ENCODE measurements at regions not wholly inside any gene's neighbourhood (a gene's known extent, or its start where the extent isn't known, plus 50 kb on each side); places are given as distances from the start of the nearest gene placed in this dataset.
"Not testable (repeated sequence)": the region's sequence is repeated elsewhere in the genome, so short reads cannot be mapped to it uniquely, and the experiment has no call there.

DNA sequence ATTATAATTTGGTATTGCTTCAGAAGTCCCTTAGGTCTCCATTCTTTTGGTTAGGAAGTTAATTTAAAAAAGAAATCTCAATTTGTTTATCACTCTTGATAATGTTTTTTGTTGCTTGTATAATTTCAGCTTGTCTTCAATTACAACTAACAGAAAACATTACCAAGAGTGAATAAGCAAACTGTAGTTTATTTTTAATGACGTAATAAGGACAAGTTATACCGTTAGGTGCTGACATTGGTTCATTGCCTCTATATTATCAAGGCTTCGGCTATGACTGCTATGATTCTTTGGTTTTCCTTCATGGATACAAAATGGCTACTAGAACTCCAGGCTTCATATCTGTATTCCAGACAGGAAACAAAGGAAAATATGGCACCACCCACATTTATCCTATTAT lies 220.6 kb downstream of the PTGER3 start:
- DNase-seq: no peak

DNA sequence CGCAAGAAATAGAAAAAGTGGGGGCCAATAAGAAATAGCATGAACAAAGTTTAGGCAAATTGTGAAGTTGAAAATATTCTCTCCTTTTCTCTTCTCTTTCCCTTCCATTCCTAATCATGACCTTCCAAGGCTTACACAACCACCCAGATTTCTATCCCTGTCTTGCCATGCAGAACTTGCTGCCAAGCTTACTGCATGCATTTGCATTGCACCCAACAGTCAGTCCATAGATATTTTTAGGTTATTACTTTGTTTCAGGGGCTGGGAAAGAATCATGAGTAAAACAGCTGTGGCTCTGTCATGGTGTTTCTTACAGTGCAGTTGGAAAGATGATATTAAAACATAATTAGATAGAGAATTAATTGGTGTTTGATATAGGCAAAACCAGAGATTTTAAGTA lies 219.4 kb downstream of the PTGER3 start:
- DNase-seq: no peak

DNA sequence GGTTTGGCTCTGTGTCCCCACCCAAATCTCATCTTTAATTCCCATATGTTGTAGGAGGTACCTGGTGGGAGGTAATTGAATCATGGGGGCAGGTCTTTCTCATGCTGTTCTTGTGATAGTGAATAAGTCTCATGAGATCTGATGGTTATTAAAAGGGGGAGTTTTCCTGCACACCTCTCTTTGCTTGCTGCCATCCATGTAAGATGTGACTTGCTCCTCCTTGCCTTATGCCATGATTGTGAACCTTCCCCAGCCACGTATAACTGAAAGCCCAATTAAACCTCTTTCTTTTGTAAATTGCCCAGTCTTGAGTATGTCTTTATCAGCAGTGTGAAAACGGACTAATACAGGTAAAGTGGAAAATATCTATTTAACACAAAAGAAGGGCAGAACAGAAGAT lies 213.3 kb downstream of the PTGER3 start:
- DNase-seq: not testable (repeated sequence)

DNA sequence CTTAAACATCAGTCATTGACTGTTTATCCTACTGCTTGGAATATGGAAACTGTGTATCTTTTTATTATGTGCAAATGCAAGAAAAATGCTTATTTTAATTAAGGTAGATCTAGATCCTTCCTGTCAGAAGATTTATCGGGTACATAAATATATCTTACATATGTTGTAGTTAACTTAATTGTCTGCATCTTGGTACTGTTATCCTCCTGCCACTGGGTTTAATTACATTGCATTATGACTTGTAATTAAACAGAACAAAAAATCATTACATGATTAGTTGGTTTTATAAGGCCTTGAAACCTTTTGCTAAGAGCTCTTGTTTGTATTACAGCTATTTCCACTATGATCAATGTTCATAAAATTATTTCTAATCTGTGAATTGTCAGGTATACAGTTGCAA lies 211.2 kb downstream of the PTGER3 start:
- DNase-seq: no peak

DNA sequence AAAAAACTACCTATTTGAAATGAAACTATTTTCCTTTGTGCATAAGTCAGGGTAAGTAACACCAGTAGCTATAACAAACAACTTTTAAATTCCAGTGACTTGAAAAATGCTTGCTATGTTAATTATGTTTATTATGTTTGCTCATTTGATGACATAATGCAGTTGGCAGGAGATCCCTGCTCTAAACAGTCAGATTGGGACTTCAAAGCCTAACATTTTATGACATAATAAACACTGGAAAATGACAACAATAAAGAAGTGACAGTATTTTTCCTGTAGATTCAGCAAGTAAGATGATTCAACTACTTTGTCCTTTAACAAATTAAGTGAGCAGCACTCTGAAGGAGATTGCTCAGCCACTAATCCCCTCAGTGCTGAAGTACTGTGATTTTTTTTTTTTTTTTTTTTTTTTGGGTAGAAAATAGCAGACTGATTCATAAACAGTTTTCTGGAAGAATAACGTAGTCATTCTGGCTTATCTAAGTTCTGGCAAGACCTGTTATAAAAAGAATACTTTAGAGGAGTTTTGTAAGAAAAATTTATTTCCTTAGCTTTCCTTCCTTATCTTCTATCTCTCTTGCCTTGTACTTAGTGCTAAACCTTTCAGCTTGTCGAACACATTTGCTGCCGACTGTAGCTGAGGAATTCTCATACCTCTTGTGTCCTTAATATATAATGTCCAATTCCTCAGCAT lies 207.2 kb downstream of the PTGER3 start:
- no peak for DNase-seq

DNA sequence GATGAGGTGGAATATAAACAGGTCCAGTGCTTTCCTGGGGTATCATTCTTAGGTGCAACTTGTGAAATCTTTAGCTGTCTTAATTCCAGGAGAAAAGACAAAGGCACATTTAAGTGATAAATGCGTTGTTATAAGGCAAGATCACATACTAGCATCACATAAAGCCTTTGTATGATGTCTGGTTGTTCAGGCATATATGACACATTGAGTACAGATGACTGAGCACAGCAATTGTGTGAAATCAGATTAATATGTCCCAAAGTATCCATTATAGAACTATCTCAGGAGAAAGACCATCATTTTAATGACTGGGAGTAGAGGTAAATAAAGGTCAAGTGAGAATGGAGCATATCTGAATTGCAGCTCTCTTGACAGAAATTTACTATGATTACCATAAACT lies 205.1 kb downstream of the PTGER3 start:
- DNase-seq: no peak

DNA sequence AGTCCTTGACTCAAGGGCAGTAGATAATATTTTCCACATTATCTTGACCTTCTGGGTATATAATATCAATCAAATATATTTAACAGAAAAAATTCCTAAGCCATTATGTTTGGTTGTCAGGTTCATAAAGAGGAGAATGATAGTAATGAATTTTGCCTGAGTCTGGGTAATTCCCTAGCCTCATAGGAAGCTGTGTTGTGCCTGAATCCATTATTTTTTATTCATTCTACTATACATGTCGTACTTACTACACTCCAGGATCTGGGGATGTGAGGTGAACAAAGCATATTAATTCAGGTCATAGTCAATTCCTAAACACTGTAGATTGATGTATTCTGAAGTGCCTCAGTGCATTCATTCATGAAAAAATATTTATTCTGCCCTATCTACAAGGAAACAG lies 204.2 kb downstream of the PTGER3 start:
- no peak for DNase-seq

DNA sequence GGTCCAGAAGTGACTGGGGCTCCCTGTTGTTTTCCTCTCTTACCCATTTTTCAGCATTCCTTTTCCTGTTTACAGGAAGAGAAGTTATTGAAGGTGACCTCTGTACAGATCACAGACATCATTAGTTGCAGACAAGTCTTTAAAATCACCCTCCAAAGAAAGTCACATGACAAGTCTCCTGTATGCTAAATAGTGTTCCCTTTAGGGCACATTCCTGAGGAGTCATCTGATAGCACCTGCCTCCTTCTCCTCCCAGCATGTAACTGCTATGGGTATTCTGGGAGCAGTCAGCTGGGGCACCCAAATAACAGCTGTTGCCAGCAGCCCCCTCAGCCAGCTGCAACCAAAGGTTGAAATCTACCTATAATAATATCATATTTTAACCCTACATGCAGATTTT lies 200.6 kb downstream of the PTGER3 start:
- DNase-seq: no peak

DNA sequence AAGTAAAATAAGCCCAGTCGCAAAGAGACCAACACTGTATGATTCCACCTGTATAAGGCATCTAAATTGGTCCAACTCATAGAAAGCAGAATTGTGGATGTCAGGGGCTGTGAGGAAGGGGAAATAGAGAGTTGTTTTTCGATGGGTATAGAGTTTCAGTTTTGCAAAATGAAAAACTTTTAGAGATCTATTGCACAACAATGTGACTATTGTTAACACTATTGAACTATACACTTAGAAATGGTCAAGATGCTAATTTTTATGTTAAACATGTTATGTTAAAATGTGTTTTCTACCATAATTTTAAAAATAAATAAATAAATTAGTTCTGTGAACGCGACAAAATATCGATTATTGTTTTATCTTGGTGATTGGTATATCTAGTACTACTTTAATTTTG lies 192.4 kb downstream of the PTGER3 start:
- DNase-seq: no peak

DNA sequence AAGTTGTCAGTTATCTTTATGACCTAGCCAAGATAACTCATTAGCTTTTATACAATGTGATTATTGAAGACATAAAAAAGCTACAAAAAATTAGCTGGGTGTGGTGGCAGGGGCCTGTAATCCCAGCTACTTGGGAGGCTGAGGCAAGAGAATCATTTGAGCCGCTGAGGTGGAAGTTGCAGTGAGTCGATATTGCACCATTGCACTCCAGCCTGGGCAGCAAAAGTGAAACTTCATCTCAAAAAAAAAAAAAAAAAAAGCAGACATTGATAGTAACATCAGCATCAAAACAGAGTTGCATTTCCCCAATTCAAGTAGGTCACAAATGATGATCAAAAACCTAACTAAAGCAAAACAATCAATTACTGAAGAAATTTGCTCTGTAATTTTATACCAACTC lies 191.4 kb downstream of the PTGER3 start:
- DNase-seq: no peak

DNA sequence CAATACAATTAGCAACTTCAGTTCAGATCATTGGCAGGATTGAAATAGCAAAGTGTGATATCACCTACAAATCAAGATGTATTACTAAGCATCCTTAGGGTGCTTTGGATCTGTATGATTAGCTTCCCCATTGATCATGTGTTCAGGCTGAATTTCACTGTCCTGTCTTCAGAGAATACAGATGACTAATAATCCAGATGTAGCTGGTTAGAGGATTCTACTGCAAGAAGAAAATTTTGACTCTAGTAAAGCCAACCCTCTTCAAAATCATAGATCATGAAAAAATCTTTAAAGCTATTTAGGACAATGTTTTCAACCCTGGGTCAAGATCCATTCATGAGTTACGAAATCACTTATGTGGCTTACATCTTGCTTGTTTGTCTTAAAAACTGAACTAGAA lies 184.4 kb downstream of the PTGER3 start:
- no peak for DNase-seq

DNA sequence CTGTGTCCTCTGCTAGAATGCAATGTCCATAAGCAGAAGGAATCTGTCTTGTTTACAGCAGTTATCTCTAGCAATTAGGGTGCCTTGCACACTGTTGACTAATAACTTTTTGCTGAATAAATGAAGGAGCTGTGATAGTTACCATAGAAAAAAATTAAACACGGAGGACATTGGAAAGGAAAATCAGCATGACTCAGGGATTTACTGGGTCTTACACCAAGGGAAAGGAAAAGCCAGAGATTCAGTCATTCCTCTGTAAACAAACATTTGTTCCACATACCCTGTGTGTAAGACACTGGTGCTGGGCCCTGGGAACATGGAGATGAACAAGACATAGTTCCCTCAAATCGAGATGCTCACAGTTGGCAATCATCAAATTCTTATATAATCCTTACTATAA lies 183.3 kb downstream of the PTGER3 start:
- no peak for DNase-seq

DNA sequence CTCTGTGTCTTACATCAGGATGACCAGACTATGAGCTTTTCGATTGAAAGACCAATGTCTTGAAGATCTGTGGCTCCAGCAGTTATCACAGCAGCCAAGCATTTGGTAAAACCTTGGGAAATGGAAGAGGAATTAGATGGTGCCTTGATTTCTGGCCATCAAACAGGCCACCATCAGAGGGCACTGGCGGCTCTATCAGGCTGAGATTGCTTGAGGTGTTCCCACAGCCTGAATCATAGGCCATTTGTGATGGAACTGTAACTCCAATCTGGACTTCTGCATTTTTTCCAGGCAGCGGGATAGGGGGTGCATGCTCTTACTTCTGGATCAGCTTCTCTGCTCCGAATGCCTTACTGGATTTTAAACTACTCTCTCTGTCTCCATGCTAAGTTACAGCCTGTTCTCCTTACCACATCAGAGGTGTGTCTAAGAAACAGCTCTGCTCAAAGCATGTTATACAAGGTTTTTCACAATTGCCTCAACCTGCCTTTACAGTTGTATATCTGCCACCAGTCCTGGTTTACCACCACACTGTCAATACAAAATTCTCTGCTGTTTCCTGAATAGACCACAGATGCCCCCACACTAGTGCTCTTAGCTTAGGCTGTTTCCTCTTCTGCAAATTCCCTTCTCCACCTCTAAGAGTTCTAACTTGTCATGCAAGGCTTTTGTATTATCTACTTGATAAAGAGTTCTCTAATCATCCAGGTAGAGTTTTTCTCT lies 180.9 kb downstream of the PTGER3 start:
- DNase-seq: no peak

DNA sequence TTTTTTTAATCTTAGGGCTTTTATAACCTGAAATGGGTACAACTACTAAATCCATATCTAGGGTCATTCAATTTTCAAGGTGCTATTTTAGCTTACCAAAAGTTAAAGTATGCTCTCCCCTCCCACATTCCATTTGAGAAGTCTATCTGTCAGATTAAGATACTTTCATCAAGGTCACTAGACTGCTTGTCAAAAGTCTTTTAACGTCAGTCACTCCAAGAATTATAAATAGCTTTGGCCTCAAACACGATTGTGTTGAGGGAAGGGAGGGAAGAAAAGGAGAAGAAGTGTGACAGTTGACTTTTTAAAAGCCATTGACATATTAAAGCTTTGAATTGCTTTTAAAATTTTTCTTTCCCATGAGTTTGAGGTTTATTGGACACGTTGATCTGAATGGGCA lies 175.8 kb downstream of the PTGER3 start:
- DNase-seq: no peak

DNA sequence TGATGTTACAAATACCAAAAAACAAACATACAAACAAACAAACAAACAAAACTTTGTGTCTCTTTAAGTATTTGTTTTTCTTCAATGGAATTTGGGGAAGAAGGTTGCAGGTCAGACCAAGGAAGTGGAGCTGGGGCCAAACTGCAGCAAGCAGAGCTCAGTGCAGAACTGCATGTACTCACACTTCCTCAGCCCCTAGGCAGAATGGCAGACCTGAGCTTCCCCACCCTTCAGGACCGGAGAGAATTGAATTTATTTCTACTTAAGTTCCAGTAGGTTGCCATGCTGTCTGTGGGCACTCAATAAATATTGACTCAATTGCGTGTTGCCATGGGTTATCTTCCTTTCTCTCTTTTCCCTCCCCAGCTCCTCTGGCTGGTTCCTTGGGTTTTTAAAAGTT lies 173.6 kb downstream of the PTGER3 start:
- DNase-seq: no peak

DNA sequence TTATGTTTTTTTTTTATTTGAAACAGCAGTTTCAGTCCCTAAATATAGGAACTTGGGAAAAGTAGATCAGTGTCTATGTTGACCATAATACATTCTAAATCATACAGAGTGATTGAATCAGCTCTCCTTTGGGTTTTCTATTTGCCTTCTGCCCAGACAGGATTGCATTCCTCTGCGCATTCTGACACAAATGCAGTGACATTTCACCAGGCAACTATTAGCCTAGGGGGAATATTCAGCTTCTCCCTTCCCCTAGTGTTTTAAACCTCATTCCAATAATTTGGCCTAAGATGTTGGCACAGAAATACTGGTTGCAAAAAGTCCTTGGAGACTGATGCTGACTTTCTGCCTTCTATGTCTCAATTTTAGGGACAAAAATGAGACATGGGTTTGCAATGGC lies 172.8 kb downstream of the PTGER3 start:
- no peak for DNase-seq

DNA sequence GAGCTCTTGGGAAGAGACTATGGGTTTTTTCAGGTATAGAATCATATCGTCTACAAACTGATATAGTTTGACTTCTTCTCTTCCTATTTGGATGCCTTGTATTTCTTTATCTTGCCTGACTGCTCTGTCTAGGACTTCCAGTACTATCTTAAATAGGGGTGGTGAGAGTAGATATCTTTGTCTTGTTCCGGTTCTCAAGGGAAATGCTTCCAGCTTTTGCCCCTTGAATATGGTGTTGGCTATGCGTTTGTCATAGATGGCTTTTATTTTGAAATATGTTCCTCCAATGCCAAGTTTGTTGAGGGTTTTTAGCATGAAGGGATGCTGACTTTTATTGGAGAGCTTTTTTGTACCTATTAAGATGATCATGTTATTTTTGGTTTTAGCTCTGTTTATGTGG lies 170.3 kb downstream of the PTGER3 start:
- DNase-seq: no peak

DNA sequence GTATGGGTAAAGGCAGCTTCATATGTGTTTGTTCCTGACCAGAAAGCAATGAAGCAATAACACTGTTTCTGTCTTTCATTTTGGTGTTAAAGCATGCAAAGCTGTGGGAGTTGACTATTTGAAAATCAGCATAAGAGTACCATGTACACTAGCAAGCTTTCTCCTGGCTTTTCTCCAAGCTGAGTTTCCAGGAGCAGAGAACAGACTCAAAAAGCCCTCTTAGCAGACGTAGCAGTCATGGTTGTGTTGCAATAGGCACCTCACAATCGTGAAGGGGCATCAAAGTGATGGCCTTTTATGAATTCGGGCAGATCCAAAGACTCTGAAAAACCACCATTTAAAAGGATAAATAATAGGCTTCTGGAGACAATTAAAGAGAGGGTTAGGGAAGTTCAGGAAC lies 159.7 kb downstream of the PTGER3 start:
- DNase-seq: no peak

DNA sequence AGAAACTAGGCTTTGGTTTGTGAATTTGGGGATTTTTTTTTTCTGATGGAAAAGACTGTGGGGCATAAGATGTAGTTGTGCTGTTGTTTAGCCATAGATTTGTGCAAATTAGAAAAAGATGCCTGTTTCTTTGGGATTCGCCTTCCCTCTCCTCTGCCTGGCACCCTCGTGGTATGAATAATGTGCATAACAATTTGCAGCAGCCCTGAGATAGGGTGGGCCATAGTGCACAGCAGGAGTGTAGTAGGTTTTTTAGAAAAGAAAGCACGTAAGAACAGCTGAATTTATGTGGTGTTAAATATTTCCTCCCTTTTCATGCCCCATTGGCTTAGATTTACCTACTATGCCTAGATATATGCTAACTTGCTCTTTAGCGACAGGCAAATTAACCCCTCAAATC lies 158.9 kb downstream of the PTGER3 start:
- no peak for DNase-seq

DNA sequence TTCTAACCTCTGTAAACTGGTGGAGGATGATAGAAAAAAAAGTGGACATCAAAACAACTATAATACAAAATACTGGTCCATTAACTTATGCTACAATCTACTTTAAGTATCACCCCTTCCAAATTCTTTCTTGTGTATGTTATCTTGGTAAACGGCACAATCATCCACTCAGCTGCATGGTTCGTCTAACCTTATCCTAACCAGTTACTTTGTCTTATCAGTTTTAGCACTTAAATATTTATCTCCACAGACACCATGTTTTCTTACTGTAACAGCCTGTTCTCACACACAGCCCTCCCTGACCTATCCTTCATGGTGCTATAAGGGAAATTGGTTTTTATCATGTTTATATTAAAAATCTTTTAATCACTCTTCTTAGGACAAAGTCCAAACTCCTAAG lies 157.2 kb downstream of the PTGER3 start:
- DNase-seq: no peak

DNA sequence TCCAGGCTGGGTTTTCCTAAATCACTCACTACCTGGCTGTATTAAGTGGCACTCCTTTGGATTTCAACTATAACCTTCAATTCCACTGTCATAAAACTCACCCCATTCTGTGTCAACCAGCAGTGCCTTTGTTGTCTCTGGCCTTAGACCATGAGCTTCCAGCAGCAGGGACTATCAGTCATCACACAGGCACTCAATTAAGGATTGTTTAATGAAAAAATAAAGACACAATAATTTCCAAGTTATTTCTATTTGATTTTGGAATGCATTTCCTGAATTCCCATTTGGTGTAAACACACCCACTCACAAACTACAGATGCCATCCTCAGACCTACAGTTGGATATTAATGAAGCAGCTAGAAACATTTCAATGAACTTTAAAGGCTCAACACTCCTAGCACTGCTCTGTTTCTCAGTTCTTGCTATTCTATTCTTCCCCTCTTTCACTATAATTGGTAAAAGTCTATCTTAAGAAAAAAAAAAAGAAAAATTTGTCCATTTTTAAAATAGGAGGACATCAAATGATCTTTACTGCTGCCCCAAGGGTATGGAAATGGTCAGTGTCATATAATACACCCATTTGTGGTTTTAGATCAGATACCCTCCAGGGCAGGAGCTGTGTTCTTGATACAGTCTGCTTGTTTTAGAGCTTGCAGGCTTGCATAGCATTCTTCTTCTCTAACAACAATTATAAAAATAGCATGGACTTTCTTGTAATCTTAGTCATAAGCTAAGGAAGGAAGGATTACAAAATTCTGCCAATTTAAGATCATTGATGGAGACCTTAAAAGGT lies 156.4 kb downstream of the PTGER3 start:
- DNase-seq: no peak

DNA sequence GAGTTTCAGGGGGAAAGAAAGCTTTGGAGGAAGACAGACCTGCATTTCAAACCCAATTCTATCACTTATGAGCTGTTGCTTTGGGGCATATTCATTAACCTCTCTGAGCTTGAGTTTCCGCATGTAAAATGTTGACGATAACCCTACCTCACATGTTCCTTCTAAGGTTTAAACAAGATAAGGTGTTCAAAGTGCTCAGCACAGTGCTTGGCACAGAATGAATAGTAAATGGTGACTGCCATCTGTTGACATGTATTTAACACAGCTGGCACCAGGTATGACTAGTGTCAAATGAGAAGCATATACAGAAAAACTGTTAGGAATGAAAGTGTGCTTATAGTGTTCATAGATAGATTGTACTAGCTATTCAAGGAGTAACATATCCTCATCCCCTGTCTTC lies 155.5 kb downstream of the PTGER3 start:
- DNase-seq: no peak

DNA sequence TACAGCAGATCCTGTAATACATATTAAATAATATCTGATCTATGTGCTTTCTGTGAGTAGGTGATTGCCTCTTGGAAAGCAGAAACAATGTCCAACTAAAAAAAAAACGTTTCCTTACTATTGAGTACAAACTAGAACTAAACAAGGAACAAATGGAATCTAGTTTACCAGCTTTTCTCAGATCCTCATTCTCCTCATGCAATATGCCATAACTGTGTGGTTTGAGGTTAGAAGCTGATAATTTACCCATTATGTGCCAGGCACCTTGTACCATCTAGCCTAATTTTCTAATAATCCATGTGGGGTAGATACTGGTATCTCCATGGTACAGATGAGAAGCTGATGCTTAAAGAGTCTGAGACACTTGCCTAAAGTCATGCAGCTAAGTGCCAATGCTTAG lies 154.7 kb downstream of the PTGER3 start:
- DNase-seq: no peak

DNA sequence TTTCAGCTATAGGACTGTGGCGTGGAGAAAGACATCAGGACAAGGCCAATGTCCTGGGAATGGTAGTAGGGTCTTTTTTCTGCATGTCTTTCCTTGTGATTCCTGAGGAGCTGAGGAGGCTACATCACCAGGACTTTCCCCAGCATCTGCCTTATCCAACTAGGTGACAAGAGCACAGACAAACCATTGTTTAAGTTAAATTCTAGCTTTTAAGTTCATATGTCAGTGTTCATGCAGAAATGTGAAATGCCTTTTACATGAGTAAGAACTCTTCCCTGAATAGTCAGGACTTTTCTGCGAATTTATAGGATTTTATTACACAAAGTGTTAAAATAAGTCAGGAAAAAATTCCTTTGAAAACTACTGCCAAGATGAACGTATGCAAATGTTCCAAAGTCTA lies 154.2 kb downstream of the PTGER3 start:
- DNase-seq: no peak
